GM12873 (cell line): ENCODE measurements at regions not wholly inside any gene's neighbourhood (a gene's known extent, or its start where the extent isn't known, plus 50 kb on each side); places are given as distances from the start of the nearest gene placed in this dataset.

Experiments used
- TF ChIP-seq, protein P1 (sequence below): IDR thresholded peaks from 2 replicates; pipeline ENCODE4 v1.5.1; 2012; ENCODE audit warnings: low read depth, mild to moderate bottlenecking, moderate library complexity, low read length, control low read depth; ENCODE audit not compliant: insufficient read depth; ENCODE audit errors: missing control alignments

DNA sequence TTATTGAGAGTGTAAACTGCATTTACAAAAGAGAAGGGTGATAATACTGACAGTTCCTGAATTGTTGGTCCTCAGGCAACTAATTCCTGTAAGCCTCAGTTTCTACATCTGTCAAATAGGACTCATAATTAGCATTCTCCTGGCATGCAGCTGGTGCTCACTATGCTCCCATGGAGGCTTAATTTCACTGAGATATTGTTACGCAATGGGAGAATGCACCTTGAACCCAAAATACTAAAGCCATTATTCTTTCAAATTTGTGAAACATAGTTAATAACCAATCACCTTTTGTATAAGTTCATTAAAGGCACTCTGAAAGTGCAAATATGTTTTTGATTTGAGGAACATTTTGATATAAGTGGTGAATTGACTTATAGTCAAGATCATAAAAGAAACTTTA, 985.5 kb downstream of the CDH11 start:
- TF ChIP-seq, protein P1, sequence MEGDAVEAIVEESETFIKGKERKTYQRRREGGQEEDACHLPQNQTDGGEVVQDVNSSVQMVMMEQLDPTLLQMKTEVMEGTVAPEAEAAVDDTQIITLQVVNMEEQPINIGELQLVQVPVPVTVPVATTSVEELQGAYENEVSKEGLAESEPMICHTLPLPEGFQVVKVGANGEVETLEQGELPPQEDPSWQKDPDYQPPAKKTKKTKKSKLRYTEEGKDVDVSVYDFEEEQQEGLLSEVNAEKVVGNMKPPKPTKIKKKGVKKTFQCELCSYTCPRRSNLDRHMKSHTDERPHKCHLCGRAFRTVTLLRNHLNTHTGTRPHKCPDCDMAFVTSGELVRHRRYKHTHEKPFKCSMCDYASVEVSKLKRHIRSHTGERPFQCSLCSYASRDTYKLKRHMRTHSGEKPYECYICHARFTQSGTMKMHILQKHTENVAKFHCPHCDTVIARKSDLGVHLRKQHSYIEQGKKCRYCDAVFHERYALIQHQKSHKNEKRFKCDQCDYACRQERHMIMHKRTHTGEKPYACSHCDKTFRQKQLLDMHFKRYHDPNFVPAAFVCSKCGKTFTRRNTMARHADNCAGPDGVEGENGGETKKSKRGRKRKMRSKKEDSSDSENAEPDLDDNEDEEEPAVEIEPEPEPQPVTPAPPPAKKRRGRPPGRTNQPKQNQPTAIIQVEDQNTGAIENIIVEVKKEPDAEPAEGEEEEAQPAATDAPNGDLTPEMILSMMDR, result no peak

DNA sequence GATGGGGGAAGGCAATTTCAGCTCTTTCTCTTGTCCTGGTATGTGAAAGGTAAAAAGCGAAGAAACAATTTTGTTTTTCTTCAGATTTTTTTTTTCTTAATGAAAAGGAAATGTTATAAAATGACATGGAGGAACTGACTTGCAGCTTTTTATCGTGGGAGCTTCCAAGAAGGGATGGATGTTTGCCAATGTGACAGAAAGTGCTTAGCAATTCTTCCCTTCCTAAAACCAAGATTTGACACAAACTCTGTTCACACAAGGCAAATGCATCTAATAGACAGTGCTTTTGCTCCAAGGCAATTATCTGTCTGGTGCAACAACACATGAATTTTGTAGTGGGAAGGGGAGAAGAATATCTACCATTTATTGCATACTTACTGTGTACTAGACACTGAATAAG, 988.5 kb downstream of the CDH11 start:
- TF ChIP-seq, protein P1, result no peak

DNA sequence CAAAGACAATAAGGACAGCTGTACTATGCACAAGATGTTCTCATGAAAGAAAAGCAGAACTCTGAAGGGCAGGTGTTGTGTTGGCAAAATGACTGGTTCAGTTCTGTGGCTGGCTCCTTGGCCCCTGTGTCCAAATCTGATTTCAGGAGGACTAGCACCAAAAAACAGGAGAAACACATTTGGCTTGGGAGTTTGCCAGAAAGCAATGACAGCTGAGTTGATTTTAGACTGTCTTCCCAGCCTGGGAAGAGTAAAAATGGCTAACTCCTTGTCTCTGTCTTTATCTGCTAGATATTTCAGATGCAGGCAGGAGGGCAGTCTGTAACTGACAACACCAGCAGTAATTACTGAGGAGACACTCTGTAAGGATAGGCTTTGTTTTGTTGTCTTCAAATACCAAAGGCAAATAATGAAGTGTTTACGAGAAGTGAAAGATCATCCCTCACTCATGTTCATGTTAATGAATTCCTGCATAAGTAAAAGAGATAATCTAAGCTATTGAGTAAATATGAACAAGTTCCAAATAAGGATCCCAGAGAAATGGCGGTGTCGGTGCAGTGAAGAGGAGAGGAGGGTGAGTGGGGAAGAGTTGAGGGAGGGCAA, 989.0 kb downstream of the CDH11 start:
- TF ChIP-seq, protein P1, result no peak

DNA sequence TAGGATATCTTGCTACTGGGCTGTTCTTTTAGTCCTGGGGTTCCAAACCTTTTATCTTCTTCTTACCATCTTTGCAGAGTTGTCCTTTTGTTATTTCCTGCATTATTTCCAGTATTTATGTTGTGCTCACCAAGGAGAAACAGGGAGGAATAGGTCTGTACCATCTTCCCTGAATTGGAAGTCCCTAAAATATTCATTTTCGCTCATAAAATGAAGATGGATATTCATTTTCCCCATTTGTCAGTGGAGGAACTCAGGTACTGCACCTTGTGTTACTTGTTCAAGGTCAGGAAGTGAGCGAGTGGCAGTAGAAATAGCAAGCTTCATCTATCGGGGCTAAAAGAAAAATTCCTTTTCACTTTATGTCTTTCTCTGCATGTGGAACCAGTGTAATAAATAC, 989.7 kb downstream of the CDH11 start:
- TF ChIP-seq, protein P1, result no peak

DNA sequence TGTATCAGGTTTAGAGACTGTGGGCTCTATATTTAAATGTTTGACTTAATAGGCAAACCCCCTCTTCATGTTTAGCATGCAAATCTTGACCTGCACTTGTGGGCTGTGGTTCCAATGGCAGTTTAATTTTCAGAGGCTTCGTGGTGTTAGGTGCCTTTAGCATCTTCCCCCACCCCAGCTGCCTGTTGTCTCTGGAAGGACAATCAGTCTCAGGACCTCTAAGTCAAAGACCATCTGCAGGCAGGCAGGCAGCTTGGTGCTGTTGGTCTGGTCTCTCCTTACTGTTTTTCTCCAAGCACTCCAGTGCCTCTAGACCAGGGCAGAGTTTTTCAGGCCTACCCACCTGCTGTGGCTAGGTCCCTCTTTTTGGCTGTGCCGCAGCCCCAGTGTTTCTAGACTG, 990.4 kb downstream of the CDH11 start:
- TF ChIP-seq, protein P1, result no peak

DNA sequence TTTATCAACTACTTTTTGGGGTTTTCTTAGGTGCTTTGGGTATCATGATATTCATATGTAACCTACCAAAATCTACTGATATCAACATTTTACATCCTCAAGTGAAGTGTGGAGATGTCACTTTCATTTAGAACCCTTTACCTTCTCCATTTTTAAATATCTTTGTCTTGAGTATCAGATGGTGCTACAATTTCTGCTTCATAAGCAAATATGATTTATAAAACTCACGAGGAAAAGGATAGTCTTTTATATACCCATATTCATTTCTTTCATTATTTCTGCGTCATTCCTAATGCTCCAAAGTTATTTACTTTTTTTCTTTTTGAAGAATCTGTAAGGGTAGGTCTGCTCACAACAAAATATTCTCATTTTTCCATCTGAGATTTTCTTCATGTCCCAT, 991.7 kb downstream of the CDH11 start:
- TF ChIP-seq, protein P1, result no peak

DNA sequence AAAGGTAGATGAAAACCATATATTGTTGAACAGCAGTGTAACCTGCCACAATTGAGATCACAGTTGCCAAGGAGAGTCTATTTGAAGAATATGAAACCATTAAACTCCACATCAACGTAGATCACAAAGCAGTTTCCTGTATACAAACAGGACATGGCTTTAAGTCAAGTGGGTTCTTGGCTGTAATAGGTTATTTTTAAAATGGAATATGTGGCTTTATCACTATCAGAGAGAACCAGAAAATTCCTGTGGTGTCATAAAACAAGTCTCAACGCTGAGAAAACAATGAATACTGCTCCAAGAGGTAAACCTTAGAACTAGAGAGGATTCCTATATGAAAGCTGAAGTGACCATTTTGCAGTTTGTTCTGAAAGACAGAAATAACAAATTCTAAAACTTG, 999.7 kb downstream of the CDH11 start:
- TF ChIP-seq, protein P1, result no peak
